ENCODE measurements at regions not wholly inside any gene's neighbourhood (a gene's known extent, or its start where the extent isn't known, plus 50 kb on each side); places are given as distances from the start of the nearest gene placed in this dataset.

GRCh38 chr2:215683295-215683694 is 247.4 kb upstream of the FN1 start:
- TF ChIP-seq, protein P1, sequence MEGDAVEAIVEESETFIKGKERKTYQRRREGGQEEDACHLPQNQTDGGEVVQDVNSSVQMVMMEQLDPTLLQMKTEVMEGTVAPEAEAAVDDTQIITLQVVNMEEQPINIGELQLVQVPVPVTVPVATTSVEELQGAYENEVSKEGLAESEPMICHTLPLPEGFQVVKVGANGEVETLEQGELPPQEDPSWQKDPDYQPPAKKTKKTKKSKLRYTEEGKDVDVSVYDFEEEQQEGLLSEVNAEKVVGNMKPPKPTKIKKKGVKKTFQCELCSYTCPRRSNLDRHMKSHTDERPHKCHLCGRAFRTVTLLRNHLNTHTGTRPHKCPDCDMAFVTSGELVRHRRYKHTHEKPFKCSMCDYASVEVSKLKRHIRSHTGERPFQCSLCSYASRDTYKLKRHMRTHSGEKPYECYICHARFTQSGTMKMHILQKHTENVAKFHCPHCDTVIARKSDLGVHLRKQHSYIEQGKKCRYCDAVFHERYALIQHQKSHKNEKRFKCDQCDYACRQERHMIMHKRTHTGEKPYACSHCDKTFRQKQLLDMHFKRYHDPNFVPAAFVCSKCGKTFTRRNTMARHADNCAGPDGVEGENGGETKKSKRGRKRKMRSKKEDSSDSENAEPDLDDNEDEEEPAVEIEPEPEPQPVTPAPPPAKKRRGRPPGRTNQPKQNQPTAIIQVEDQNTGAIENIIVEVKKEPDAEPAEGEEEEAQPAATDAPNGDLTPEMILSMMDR (conservative IDR thresholded peaks at IDR 0.05; ENCODE audit: low read depth, low read length), result no peak
- TF ChIP-seq EZH2phosphoT487 (IDR thresholded peaks at IDR 0.05; ENCODE audit: borderline replicate concordance, low read length), result no peak
